Lower lobe of right lung (tissue), 2 donors: ENCODE measurements at regions not wholly inside any gene's neighbourhood (a gene's known extent, or its start where the extent isn't known, plus 50 kb on each side); places are given as distances from the start of the nearest gene placed in this dataset.

Experiments
- ATAC-seq, 2 donors: fragments of 200-7000 bp; cut with Tn5 transposase; one replicate each; pipeline ENCODE4 v1.9.1; 2020 to 2022; ENCODE audit warnings: mild to moderate bottlenecking in 2 of 2, moderate library complexity in 2 of 2
- DNase-seq: peaks from one replicate; pipeline ENCODE4 v3.0.0-alpha.2; 2020
- H3K27ac ChIP-seq: fragments of 200-600 bp; one replicate; pipeline ENCODE4 v1.8.0; 2022
- H3K27me3 ChIP-seq: fragments of 200-600 bp; one replicate; pipeline ENCODE4 v1.8.0; 2022; ENCODE audit warnings: low read depth
- H3K36me3 ChIP-seq: fragments of 200-600 bp; one replicate; pipeline ENCODE4 v1.8.0; 2022; ENCODE audit warnings: mild to moderate bottlenecking
- H3K4me1 ChIP-seq: fragments of 200-600 bp; one replicate; pipeline ENCODE4 v1.8.0; 2022
- H3K4me3 ChIP-seq: fragments of 200-600 bp; one replicate; pipeline ENCODE4 v1.8.0; 2022; ENCODE audit warnings: mild to moderate bottlenecking
- H3K9me3 ChIP-seq: fragments of 200-600 bp; one replicate; pipeline ENCODE4 v1.8.0; 2022
- CTCF ChIP-seq: fragments of 200-600 bp; IDR thresholded peaks from one replicate; pipeline ENCODE4 v1.8.0; 2022; ENCODE audit warnings: antibody characterized with exemption, mild to moderate bottlenecking
- intact Hi-C: fragments of 100-400 bp; cut with DNase I; formaldehyde crosslinking; loops from one replicate; pipeline ENCODE4 v1.11.0; 2022
- donor health status: DM: no; HTN: yes; CAD: no; lungs with severe emphysema.

- no peaks in the 10 kb centered on the region for H3K27me3 ChIP-seq
- ATAC-seq (no peak), DNase-seq (no peak)
- TF ChIP-seq CTCF, result no peak
- no peaks in the 10 kb centered on the region for H3K36me3 ChIP-seq
- H3K4me1 ChIP-seq, result no peaks in the 10 kb centered on the region
- H3K27ac ChIP-seq, result no peak overlapping the region
- intact Hi-C loops, result no loop called here
- no peaks in the 10 kb centered on the region for H3K9me3 ChIP-seq
- H3K4me3 ChIP-seq, result no peak overlapping the region
Measured at GRCh38 chr1:199758626-199759255, 268.8 kb upstream of the NR5A2 start.

DNA sequence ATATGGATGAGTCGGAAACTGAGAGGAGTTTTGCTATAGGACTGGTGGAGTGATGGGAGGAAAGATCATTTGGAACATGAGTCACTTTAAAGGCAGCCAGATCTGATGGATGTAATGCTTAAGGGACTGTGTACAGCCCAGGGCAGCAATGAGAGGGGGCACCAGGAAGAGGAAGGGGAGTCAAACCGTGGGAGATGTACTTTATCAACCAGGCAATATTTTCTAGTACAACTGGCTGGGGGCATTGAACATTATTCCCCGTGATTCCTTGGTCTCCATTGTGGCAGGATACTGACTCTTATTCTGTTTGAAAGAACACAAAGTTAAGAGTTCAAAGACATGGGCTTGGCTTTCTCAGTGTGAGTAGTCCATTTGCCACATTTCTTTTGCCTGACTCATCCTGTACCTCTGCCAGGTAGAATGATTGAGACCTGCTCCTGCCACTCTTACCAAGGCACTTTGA, 268.2 kb upstream of the NR5A2 start:
- ATAC-seq (peak in 1 of 2 donors; percentile 63), DNase-seq (no peak)
- Histone ChIP-seq H3K9me3 (no peaks in the 10 kb centered on the region), H3K27me3 (no peaks in the 10 kb centered on the region), H3K4me3 (no peak overlapping the region), H3K36me3 (no peaks in the 10 kb centered on the region), H3K4me1 (no peaks in the 10 kb centered on the region), H3K27ac (no peak overlapping the region)
- TF ChIP-seq CTCF, result no peak
- intact Hi-C loops, result no loop called here

GRCh38 chr1:199762572-199762971, 264.9 kb upstream of the NR5A2 start:
- intact Hi-C loops, result no loop called here

DNA sequence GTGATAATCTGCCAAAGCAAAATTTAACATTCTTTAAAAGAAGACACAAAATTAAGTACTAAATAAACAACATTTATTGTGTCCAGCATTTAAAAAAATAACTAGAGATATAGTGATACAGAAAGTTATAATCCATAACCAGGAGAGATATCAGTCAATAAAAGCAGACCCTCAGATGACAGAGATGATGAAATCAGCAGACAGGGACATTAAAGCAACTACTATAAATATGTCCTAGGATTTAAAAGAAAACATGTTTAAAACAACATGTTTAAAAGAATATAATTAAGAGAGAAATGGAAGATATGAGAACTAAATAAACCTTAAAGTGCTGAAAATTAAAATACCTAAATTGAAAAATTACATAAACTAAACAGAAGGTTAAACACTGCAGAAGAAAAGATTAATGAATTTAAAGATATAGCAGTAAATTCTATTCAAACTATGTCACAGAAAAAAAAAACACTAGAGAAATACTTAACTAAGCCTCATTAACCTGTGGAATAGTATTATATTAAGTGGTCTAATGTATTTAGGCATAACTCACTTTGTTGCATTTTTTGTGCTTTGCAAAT, 261.2 kb upstream of the NR5A2 start:
- intact Hi-C loops, result no loop called here
- H3K36me3 ChIP-seq, result no peaks in the 10 kb centered on the region

More at GRCh38 chr1:199762572-199762971, 264.9 kb upstream of the NR5A2 start:
- Histone ChIP-seq H3K9me3 (peaks cover 20% of the 10 kb centered on the region), H3K4me1 (no peaks in the 10 kb centered on the region), H3K27ac (no peak overlapping the region), H3K36me3 (no peaks in the 10 kb centered on the region), H3K27me3 (no peaks in the 10 kb centered on the region), H3K4me3 (no peak overlapping the region)
- DNase-seq (no peak), ATAC-seq (no peak)
- TF ChIP-seq CTCF, result no peak

DNA sequence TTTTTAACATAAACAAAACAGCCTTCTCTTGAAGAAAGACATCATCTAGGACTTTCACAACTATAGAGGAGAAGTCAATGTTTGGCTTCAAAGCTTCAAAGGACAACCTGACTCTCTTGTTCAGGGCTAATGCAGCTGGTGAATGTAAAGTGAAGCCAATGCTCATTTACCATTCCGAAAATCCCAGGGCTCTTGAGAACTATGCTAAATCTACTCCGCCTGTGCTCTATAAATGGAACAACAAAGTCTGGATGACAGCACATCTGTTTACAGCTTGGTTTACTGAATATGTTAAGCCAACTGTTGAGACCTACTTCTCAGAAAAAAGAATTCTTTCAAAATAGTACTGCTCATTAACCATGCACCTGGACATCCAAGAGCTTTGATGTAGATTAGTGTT, 259.8 kb upstream of the NR5A2 start:
- H3K36me3 ChIP-seq, result no peaks in the 10 kb centered on the region
- intact Hi-C loops, result no loop called here
- no peaks in the 10 kb centered on the region for H3K4me1 ChIP-seq
- no peak overlapping the region for H3K27ac ChIP-seq
- no peaks in the 10 kb centered on the region for H3K27me3 ChIP-seq
- no peak overlapping the region for H3K4me3 ChIP-seq
- no peak for TF ChIP-seq CTCF
- peaks cover 20% of the 10 kb centered on the region for H3K9me3 ChIP-seq
- DNase-seq (no peak), ATAC-seq (no peak)

More for the DNA sequence above, 261.2 kb upstream of the NR5A2 start:
- H3K27ac ChIP-seq, result no peak overlapping the region
- ATAC-seq, result no peak
- H3K27me3 ChIP-seq, result no peaks in the 10 kb centered on the region
- no peak for DNase-seq
- TF ChIP-seq CTCF, result no peak
- no peak overlapping the region for H3K4me3 ChIP-seq
- no peaks in the 10 kb centered on the region for H3K4me1 ChIP-seq
- peaks cover 20% of the 10 kb centered on the region for H3K9me3 ChIP-seq
